Mesenchymal stem cell (in vitro differentiated cells and primary cell): ENCODE measurements at regions not wholly inside any gene's neighbourhood (a gene's known extent, or its start where the extent isn't known, plus 50 kb on each side); places are given as distances from the start of the nearest gene placed in this dataset.

ENCODE experiments used
- DNase-seq: peaks from one replicate; pipeline ENCODE4 v3.0.0-alpha.2; 2013
- H2AFZ ChIP-seq: one replicate; pipeline ENCODE4 v1.6.1; 2013; ENCODE audit warnings: low read depth, mild to moderate bottlenecking, control low read depth, inconsistent platforms, low read length, moderate library complexity
- H2AK5ac ChIP-seq: 2 replicates; pipeline ENCODE4 v1.6.1; 2013; ENCODE audit warnings: low read length, moderate library complexity, mild to moderate bottlenecking, inconsistent platforms; ENCODE audit not compliant: severe bottlenecking
- H2BK120ac ChIP-seq: one replicate; pipeline ENCODE4 v1.6.1; 2013; ENCODE audit warnings: low read depth, mild to moderate bottlenecking, inconsistent platforms, low read length, moderate library complexity
- H2BK12ac ChIP-seq, 2 experiments: one replicate each; pipeline ENCODE4 v1.6.1; 2013; ENCODE audit warnings: inconsistent platforms in 2 of 2, low read length in 2 of 2, mild to moderate bottlenecking in 2 of 2, moderate library complexity in 2 of 2, control low read depth in 1 of 2
- H2BK15ac ChIP-seq: one replicate; pipeline ENCODE4 v1.6.1; 2013; ENCODE audit warnings: mild to moderate bottlenecking, low read depth, inconsistent platforms; ENCODE audit not compliant: poor library complexity, severe bottlenecking
- H2BK5ac ChIP-seq: 2 replicates; pipeline ENCODE4 v1.6.1; 2013; ENCODE audit warnings: low read depth, mild to moderate bottlenecking, low read length, control low read depth, inconsistent platforms; ENCODE audit not compliant: poor library complexity, severe bottlenecking
- H3K14ac ChIP-seq, 2 experiments: one replicate each; pipeline ENCODE4 v1.6.1; 2013; ENCODE audit warnings: inconsistent platforms in 2 of 2, low read length in 2 of 2, control low read depth in 1 of 2, mild to moderate bottlenecking in 1 of 2, moderate library complexity in 1 of 2
- H3K18ac ChIP-seq, 2 experiments: one replicate each; pipeline ENCODE4 v1.6.1; 2013; ENCODE audit warnings: inconsistent platforms in 2 of 2, low read length in 2 of 2, control low read depth in 1 of 2, low read depth in 1 of 2, mild to moderate bottlenecking in 1 of 2
- H3K23ac ChIP-seq, 2 experiments: one replicate each; pipeline ENCODE4 v1.6.1; 2013; ENCODE audit warnings: inconsistent platforms in 2 of 2, low read length in 2 of 2, mild to moderate bottlenecking in 2 of 2, moderate library complexity in 2 of 2, control low read depth in 1 of 2
- H3K27ac ChIP-seq: 2 replicates; pipeline ENCODE4 v1.5.1; 2013; ENCODE audit warnings: mild to moderate bottlenecking, moderate library complexity, low read length, control low read depth, inconsistent platforms; ENCODE audit not compliant: poor library complexity, severe bottlenecking
- H3K27me3 ChIP-seq, 2 experiments: 2 replicates each; pipeline versions ENCODE4 v1.6.1 to v1.7.0; 2013; ENCODE audit warnings: low read length in 2 of 2, mild to moderate bottlenecking in 2 of 2, moderate library complexity in 2 of 2, control low read depth in 1 of 2, inconsistent platforms in 1 of 2; ENCODE audit not compliant: control insufficient read depth in 1 of 2, insufficient read depth in 1 of 2
- H3K36me3 ChIP-seq, 2 experiments: 2 replicates each; pipeline versions ENCODE4 v1.6.1 to v1.7.0; 2013; ENCODE audit warnings: low read length in 2 of 2, control low read depth in 1 of 2, inconsistent platforms in 1 of 2, low read depth in 1 of 2, mild to moderate bottlenecking in 1 of 2; ENCODE audit not compliant: insufficient read depth in 2 of 2, control insufficient read depth in 1 of 2
- H3K4ac ChIP-seq, 2 experiments: one replicate each; pipeline ENCODE4 v1.6.1; 2013; ENCODE audit warnings: inconsistent platforms in 2 of 2, low read length in 2 of 2, mild to moderate bottlenecking in 2 of 2, moderate library complexity in 2 of 2, control low read depth in 1 of 2, low read depth in 1 of 2
- H3K4me1 ChIP-seq: 2 replicates; pipeline ENCODE4 v1.6.1; 2013; ENCODE audit warnings: low read depth, low read length, control low read depth; ENCODE audit not compliant: control insufficient read depth, insufficient read depth
- H3K4me2 ChIP-seq: 2 replicates; pipeline ENCODE4 v1.6.1; 2013; ENCODE audit warnings: low read length, mild to moderate bottlenecking, inconsistent platforms; ENCODE audit not compliant: poor library complexity, severe bottlenecking
- H3K4me3 ChIP-seq, 2 experiments: 2 replicates each; pipeline versions ENCODE4 v1.5.1 to v1.7.0; 2013; ENCODE audit warnings: low read length in 2 of 2, mild to moderate bottlenecking in 2 of 2, control low read depth in 1 of 2, low read depth in 1 of 2; ENCODE audit not compliant: insufficient read depth in 1 of 2
- H3K79me1 ChIP-seq: replicated peaks from 2 replicates; pipeline ENCODE4 v1.6.1; 2013; ENCODE audit warnings: mild to moderate bottlenecking, control low read depth, low read length, inconsistent platforms; ENCODE audit not compliant: poor library complexity, severe bottlenecking
- H3K9ac ChIP-seq: 2 replicates; pipeline ENCODE4 v1.7.0; 2013; ENCODE audit warnings: mild to moderate bottlenecking, low read length, moderate library complexity
- H3K9me3 ChIP-seq: 2 replicates; pipeline ENCODE4 v1.7.0; 2013; ENCODE audit warnings: mild to moderate bottlenecking, low read length; ENCODE audit not compliant: control insufficient read depth
- H4K8ac ChIP-seq: one replicate; pipeline ENCODE4 v1.6.1; 2013; ENCODE audit warnings: inconsistent platforms, mild to moderate bottlenecking, low read length, moderate library complexity
- H4K91ac ChIP-seq: one replicate; pipeline ENCODE4 v1.6.1; 2013; ENCODE audit warnings: mild to moderate bottlenecking, low read length, inconsistent platforms
- WGBS: methylation state at CpG from one replicate; pipeline ENCODE4 v1.1.7; 2013; ENCODE audit warnings: mixed read lengths; 5-methylcytosine and 5-hydroxymethylcytosine counted together

GRCh38 chr14:65972346-65972870 is 513.8 kb upstream of the CCDC196 start:
- H3K27me3 ChIP-seq: peaks cover 0 to 36% of the 10 kb centered on the region in 2 experiments
- no peak overlapping the region for H3K18ac ChIP-seq
- H2BK120ac ChIP-seq: no peak overlapping the region
- H2AK5ac ChIP-seq: no peak overlapping the region
- no peak overlapping the region for H4K8ac ChIP-seq
- H2AFZ ChIP-seq: no peak overlapping the region
- H2BK12ac ChIP-seq: no peak overlapping the region
- DNase-seq: peak; percentile 6
- no peak overlapping the region for H3K9ac ChIP-seq
- no peaks in the 10 kb centered on the region for H3K4me1 ChIP-seq
- no peaks in the 10 kb centered on the region for H3K79me1 ChIP-seq
- no peak overlapping the region for H3K27ac ChIP-seq
- WGBS: 44% methylated on average over 4 of the region's 4 CpGs
- H4K91ac ChIP-seq: no peak overlapping the region
- H3K4me3 ChIP-seq: no peak overlapping the region
- no peak overlapping the region for H2BK5ac ChIP-seq
- H3K4me2 ChIP-seq: no peak overlapping the region
- no peak overlapping the region for H2BK15ac ChIP-seq
- H3K36me3 ChIP-seq: no peaks in the 10 kb centered on the region
- H3K14ac ChIP-seq: no peak overlapping the region
- H3K23ac ChIP-seq: no peak overlapping the region
- no peaks in the 10 kb centered on the region for H3K9me3 ChIP-seq
- H3K4ac ChIP-seq: no peak overlapping the region

- Histone ChIP-seq H3K4me3 (no peak overlapping the region), H2BK15ac (no peak overlapping the region), H3K23ac (no peak overlapping the region), H3K9me3 (no peaks in the 10 kb centered on the region), H3K4me2 (no peak overlapping the region), H3K79me1 (no peaks in the 10 kb centered on the region), H3K14ac (no peak overlapping the region), H4K8ac (no peak overlapping the region), H4K91ac (no peak overlapping the region), H2BK5ac (no peak overlapping the region), H3K27me3 (peaks cover 0 to 34% of the 10 kb centered on the region in 2 experiments), H2BK12ac (no peak overlapping the region), H2BK120ac (no peak overlapping the region), H3K9ac (no peak overlapping the region), H3K36me3 (no peaks in the 10 kb centered on the region), H2AFZ (no peak overlapping the region), H3K4ac (no peak overlapping the region), H3K27ac (no peak overlapping the region), H3K4me1 (no peaks in the 10 kb centered on the region), H3K18ac (no peak overlapping the region), H2AK5ac (no peak overlapping the region)
- WGBS: 50% methylated on average over 3 of the region's 3 CpGs
- DNase-seq: peak; percentile 45
Measured at GRCh38 chr14:65972891-65973290, 513.3 kb upstream of the CCDC196 start.

GRCh38 chr14:65975865-65976264 is 510.3 kb upstream of the CCDC196 start:
- H3K23ac ChIP-seq: no peak overlapping the region
- no peak overlapping the region for H2AFZ ChIP-seq
- H3K4me3 ChIP-seq: no peak overlapping the region
- H3K36me3 ChIP-seq: no peaks in the 10 kb centered on the region
- no peaks in the 10 kb centered on the region for H3K4me1 ChIP-seq
- WGBS: 70% methylated on average over 3 of the region's 3 CpGs
- no peak overlapping the region for H3K14ac ChIP-seq
- DNase-seq: no peak
- H2AK5ac ChIP-seq: no peak overlapping the region
- H3K9me3 ChIP-seq: peaks cover 5% of the 10 kb centered on the region
- no peak overlapping the region for H2BK15ac ChIP-seq
- no peak overlapping the region for H4K8ac ChIP-seq
- H3K27me3 ChIP-seq: peaks cover 0 to 21% of the 10 kb centered on the region in 2 experiments
- no peaks in the 10 kb centered on the region for H3K79me1 ChIP-seq
- no peak overlapping the region for H2BK120ac ChIP-seq
- H4K91ac ChIP-seq: no peak overlapping the region
- no peak overlapping the region for H2BK12ac ChIP-seq
- H3K4me2 ChIP-seq: no peak overlapping the region
- no peak overlapping the region for H3K4ac ChIP-seq
- no peak overlapping the region for H3K27ac ChIP-seq
- H3K18ac ChIP-seq: no peak overlapping the region
- no peak overlapping the region for H3K9ac ChIP-seq
- H2BK5ac ChIP-seq: no peak overlapping the region

- no peak overlapping the region for H4K91ac ChIP-seq
- H3K4me2 ChIP-seq: no peak overlapping the region
- no peak overlapping the region for H2AFZ ChIP-seq
- H3K14ac ChIP-seq: no peak overlapping the region
- WGBS: 70% methylated on average over 6 of the region's 6 CpGs
- no peak overlapping the region for H2BK120ac ChIP-seq
- no peak overlapping the region for H3K4me3 ChIP-seq
- peaks cover 0 to 24% of the 10 kb centered on the region in 2 experiments for H3K27me3 ChIP-seq
- no peak overlapping the region for H3K4ac ChIP-seq
- H3K79me1 ChIP-seq: no peaks in the 10 kb centered on the region
- DNase-seq: no peak
- H3K9ac ChIP-seq: no peak overlapping the region
- H3K36me3 ChIP-seq: no peaks in the 10 kb centered on the region
- H2BK15ac ChIP-seq: no peak overlapping the region
- H3K9me3 ChIP-seq: peaks cover 5% of the 10 kb centered on the region
- no peak overlapping the region for H4K8ac ChIP-seq
- H2AK5ac ChIP-seq: no peak overlapping the region
- H3K23ac ChIP-seq: no peak overlapping the region
- no peak overlapping the region for H2BK12ac ChIP-seq
- no peaks in the 10 kb centered on the region for H3K4me1 ChIP-seq
- H3K18ac ChIP-seq: no peak overlapping the region
- H3K27ac ChIP-seq: no peak overlapping the region
- H2BK5ac ChIP-seq: no peak overlapping the region
Measured at GRCh38 chr14:65976761-65977404, 509.3 kb upstream of the CCDC196 start.
